HEK293 (cell line): ENCODE measurements at regions not wholly inside any gene's neighbourhood (a gene's known extent, or its start where the extent isn't known, plus 50 kb on each side); places are given as distances from the start of the nearest gene placed in this dataset.

Experiments used
- SETDB1 ChIP-seq: IDR thresholded peaks from one replicate; pipeline ENCODE4 v1.6.1; 2017; ENCODE audit warnings: mild to moderate bottlenecking, low read length, moderate library complexity, mixed read lengths; ENCODE audit not compliant: insufficient read length
- YY2 ChIP-seq: fragments of 450-650 bp; formaldehyde crosslinking; IDR thresholded peaks from 2 replicates; pipeline ENCODE4 v1.5.1; 2016; ENCODE audit warnings: missing biosample characterization, missing genetic modification characterization
- ZNF214 ChIP-seq: fragments of 450-650 bp; formaldehyde crosslinking; IDR thresholded peaks from 2 replicates; pipeline ENCODE4 v1.5.1; 2017; ENCODE audit warnings: missing biosample characterization, mild to moderate bottlenecking, missing genetic modification characterization, borderline replicate concordance
- ZNF223 ChIP-seq: fragments of 450-650 bp; formaldehyde crosslinking; IDR thresholded peaks from 2 replicates; pipeline ENCODE4 v1.5.1; 2016; ENCODE audit warnings: missing biosample characterization, missing genetic modification characterization
- ZNF37A ChIP-seq: fragments of 450-650 bp; IDR thresholded peaks from 2 replicates; pipeline ENCODE4 v1.5.1; 2018; ENCODE audit warnings: missing biosample characterization, missing genetic modification characterization
- ZNF629 ChIP-seq: fragments of 450-650 bp; formaldehyde crosslinking; IDR thresholded peaks from 2 replicates; pipeline ENCODE4 v1.5.1; 2017; ENCODE audit warnings: missing biosample characterization, missing genetic modification characterization
- ZNF660 ChIP-seq: fragments of 450-650 bp; IDR thresholded peaks from 2 replicates; pipeline ENCODE4 v1.5.1; 2018; ENCODE audit warnings: missing biosample characterization, mild to moderate bottlenecking, missing genetic modification characterization
- ZNF707 ChIP-seq: fragments of 450-650 bp; formaldehyde crosslinking; IDR thresholded peaks from 2 replicates; pipeline ENCODE4 v1.5.1; 2016; ENCODE audit warnings: missing biosample characterization, missing genetic modification characterization
- ZNF777 ChIP-seq: fragments of 450-650 bp; formaldehyde crosslinking; IDR thresholded peaks from 2 replicates; pipeline ENCODE4 v1.5.1; 2017; ENCODE audit warnings: missing biosample characterization, missing genetic modification characterization, borderline replicate concordance
- TF ChIP-seq, protein P1 (sequence below): fragments of 450-650 bp; formaldehyde crosslinking; IDR thresholded peaks from 2 replicates; pipeline ENCODE4 v1.5.1; 2016; ENCODE audit warnings: missing biosample characterization, missing genetic modification characterization, low read depth
- TF ChIP-seq, protein P2 (sequence below): fragments of 450-650 bp; formaldehyde crosslinking; IDR thresholded peaks from 2 replicates; pipeline ENCODE4 v1.5.1; 2016; ENCODE audit warnings: missing biosample characterization, missing genetic modification characterization

DNA sequence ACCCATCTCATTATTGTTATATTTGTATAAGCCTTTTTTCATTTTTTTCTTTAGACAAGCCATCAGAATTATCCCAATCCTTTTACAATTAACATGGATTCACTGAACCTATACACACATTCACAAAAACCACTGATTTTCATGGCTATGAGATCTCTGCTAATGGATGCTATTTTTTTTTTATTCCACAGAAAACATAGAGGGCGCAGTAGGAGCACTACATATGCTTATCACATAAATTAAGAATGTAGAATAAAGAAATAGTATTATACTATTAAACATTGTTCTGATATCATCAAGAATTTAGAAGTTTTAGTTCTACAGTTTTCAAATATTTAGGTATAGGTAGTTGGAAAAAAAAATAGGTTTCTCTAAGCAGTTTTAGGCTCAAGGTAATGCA, 1477.4 kb downstream of the ARAP2 start:
- TF ChIP-seq ZNF37A (tag by site-specific recombination) (no peak), ZNF214 (tag by site-specific recombination) (no peak), ZNF223 (no peak), ZNF660 (tag by site-specific recombination) (no peak), SETDB1 (no peak), ZNF629 (tag by site-specific recombination) (no peak), ZNF777 (tag by site-specific recombination) (no peak), ZNF707 (tag by site-specific recombination) (no peak), YY2 (tag by site-specific recombination) (no peak)
- TF ChIP-seq, protein P1, sequence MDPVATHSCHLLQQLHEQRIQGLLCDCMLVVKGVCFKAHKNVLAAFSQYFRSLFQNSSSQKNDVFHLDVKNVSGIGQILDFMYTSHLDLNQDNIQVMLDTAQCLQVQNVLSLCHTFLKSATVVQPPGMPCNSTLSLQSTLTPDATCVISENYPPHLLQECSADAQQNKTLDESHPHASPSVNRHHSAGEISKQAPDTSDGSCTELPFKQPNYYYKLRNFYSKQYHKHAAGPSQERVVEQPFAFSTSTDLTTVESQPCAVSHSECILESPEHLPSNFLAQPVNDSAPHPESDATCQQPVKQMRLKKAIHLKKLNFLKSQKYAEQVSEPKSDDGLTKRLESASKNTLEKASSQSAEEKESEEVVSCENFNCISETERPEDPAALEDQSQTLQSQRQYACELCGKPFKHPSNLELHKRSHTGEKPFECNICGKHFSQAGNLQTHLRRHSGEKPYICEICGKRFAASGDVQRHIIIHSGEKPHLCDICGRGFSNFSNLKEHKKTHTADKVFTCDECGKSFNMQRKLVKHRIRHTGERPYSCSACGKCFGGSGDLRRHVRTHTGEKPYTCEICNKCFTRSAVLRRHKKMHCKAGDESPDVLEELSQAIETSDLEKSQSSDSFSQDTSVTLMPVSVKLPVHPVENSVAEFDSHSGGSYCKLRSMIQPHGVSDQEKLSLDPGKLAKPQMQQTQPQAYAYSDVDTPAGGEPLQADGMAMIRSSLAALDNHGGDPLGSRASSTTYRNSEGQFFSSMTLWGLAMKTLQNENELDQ (tag by site-specific recombination), result no peak
- TF ChIP-seq, protein P2, sequence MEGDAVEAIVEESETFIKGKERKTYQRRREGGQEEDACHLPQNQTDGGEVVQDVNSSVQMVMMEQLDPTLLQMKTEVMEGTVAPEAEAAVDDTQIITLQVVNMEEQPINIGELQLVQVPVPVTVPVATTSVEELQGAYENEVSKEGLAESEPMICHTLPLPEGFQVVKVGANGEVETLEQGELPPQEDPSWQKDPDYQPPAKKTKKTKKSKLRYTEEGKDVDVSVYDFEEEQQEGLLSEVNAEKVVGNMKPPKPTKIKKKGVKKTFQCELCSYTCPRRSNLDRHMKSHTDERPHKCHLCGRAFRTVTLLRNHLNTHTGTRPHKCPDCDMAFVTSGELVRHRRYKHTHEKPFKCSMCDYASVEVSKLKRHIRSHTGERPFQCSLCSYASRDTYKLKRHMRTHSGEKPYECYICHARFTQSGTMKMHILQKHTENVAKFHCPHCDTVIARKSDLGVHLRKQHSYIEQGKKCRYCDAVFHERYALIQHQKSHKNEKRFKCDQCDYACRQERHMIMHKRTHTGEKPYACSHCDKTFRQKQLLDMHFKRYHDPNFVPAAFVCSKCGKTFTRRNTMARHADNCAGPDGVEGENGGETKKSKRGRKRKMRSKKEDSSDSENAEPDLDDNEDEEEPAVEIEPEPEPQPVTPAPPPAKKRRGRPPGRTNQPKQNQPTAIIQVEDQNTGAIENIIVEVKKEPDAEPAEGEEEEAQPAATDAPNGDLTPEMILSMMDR (tag by site-specific recombination), result no peak
